Endodermal cell (in vitro differentiated cells): ENCODE measurements at regions not wholly inside any gene's neighbourhood (a gene's known extent, or its start where the extent isn't known, plus 50 kb on each side); places are given as distances from the start of the nearest gene placed in this dataset.

Experiments
- DNase-seq: peaks from one replicate; pipeline ENCODE4 v3.0.0-alpha.2; 2017
- H3K27ac ChIP-seq: 2 replicates; pipeline ENCODE4 v1.5.1; 2013; ENCODE audit warnings: mild to moderate bottlenecking, low read depth, low read length, moderate library complexity
- H3K27me3 ChIP-seq: 2 replicates; pipeline ENCODE4 v1.6.1; 2013; ENCODE audit warnings: mild to moderate bottlenecking, low read length, moderate library complexity; ENCODE audit not compliant: insufficient read depth, control insufficient read depth, poor library complexity, severe bottlenecking
- H3K36me3 ChIP-seq: 2 replicates; pipeline ENCODE4 v1.7.0; 2013; ENCODE audit warnings: mild to moderate bottlenecking, low read length, moderate library complexity; ENCODE audit not compliant: control insufficient read depth, insufficient read depth
- H3K4me1 ChIP-seq: one replicate; pipeline ENCODE4 v1.7.0; 2013; ENCODE audit warnings: low read length; ENCODE audit not compliant: control insufficient read depth, insufficient read depth
- H3K4me3 ChIP-seq: 2 replicates; pipeline ENCODE4 v1.5.1; 2013; ENCODE audit warnings: mild to moderate bottlenecking, low read length, moderate library complexity
- H3K9ac ChIP-seq: 2 replicates; pipeline ENCODE4 v1.6.1; 2013; ENCODE audit warnings: mild to moderate bottlenecking, low read length, moderate library complexity; ENCODE audit not compliant: poor library complexity, severe bottlenecking; ENCODE audit errors: extremely low read depth
- H3K9me3 ChIP-seq: 2 replicates; pipeline ENCODE4 v1.6.1; 2013; ENCODE audit warnings: mild to moderate bottlenecking, low read length, moderate library complexity; ENCODE audit not compliant: control insufficient read depth
- H3K27ac Mint-ChIP-seq: 2 replicates; pipeline ENCODE4 v1.8.0; 2020; ENCODE audit warnings: mixed read lengths
- H3K27me3 Mint-ChIP-seq: 2 replicates; pipeline ENCODE4 v1.8.0; 2021; ENCODE audit warnings: mild to moderate bottlenecking, mixed read lengths; ENCODE audit not compliant: insufficient read depth
- H3K36me3 Mint-ChIP-seq: 2 replicates; pipeline ENCODE4 v1.8.0; 2020; ENCODE audit warnings: low read depth, mixed read lengths
- H3K4me1 Mint-ChIP-seq: 2 replicates; pipeline ENCODE4 v1.8.0; 2020; ENCODE audit warnings: mixed read lengths
- H3K4me3 Mint-ChIP-seq: 2 replicates; pipeline ENCODE4 v1.8.0; 2020; ENCODE audit warnings: mild to moderate bottlenecking, moderate library complexity, mixed read lengths
- H3K9me3 Mint-ChIP-seq: 2 replicates; pipeline ENCODE4 v1.8.0; 2020; ENCODE audit warnings: mild to moderate bottlenecking, mixed read lengths
- CTCF ChIP-seq: fragments of 200-600 bp; sonication (generic); conservative IDR thresholded peaks from 2 replicates; pipeline ENCODE4 v1.5.0; 2021; ENCODE audit warnings: antibody characterized with exemption, mild to moderate bottlenecking
- WGBS, 2 experiments: methylation state at CpG; one replicate each; pipeline versions ENCODE4 v1.1.5 to v1.1.7; 2013; ENCODE audit warnings: missing lambda C conversion rate in 2 of 2, mixed read lengths in 1 of 2; ENCODE audit not compliant: insufficient coverage in 1 of 2, insufficient read length in 1 of 2; 5-methylcytosine and 5-hydroxymethylcytosine counted together

GRCh38 chr20:22866812-22867341 lies 168.2 kb upstream of the SSTR4 start:
- H3K9me3 Mint-ChIP-seq: peaks cover 9% of the 10 kb centered on the region
- no peak overlapping the region for H3K27ac Mint-ChIP-seq
- no peak for TF ChIP-seq CTCF
- H3K27me3 Mint-ChIP-seq: peaks cover 7% of the 10 kb centered on the region
- Histone ChIP-seq H3K36me3 (no peaks in the 10 kb centered on the region), H3K4me1 (no peaks in the 10 kb centered on the region), H3K9me3 (peaks cover 7% of the 10 kb centered on the region), H3K9ac (no peak overlapping the region), H3K27me3 (peaks cover 11% of the 10 kb centered on the region), H3K4me3 (no peak overlapping the region), H3K27ac (no peak overlapping the region)
- 33% methylated on average over 1 of the region's 2 CpGs; no CpG with 5 or more reads in 1 of the 2 experiments for WGBS, 2 experiments
- peaks cover 9% of the 10 kb centered on the region for H3K4me1 Mint-ChIP-seq
- no peaks in the 10 kb centered on the region for H3K36me3 Mint-ChIP-seq
- no peak overlapping the region for H3K4me3 Mint-ChIP-seq
- no peak for DNase-seq

GRCh38 chr20:22878166-22878565 lies 156.9 kb upstream of the SSTR4 start:
- Mint-ChIP-seq H3K9me3 (peaks cover 2% of the 10 kb centered on the region), H3K4me3 (no peak overlapping the region), H3K27me3 (peaks cover 50% of the 10 kb centered on the region), H3K27ac (no peak overlapping the region), H3K36me3 (no peaks in the 10 kb centered on the region), H3K4me1 (no peaks in the 10 kb centered on the region)
- no peaks in the 10 kb centered on the region for H3K4me1 ChIP-seq
- no peak for TF ChIP-seq CTCF
- peaks cover 7% of the 10 kb centered on the region for H3K27me3 ChIP-seq
- WGBS, 2 experiments: 80 to 95% methylated on average over 1 to 4 of the region's 4 CpGs
- H3K36me3 ChIP-seq: no peaks in the 10 kb centered on the region
- DNase-seq: no peak
- no peak overlapping the region for H3K27ac ChIP-seq
- no peaks in the 10 kb centered on the region for H3K9me3 ChIP-seq
- no peak overlapping the region for H3K9ac ChIP-seq
- no peak overlapping the region for H3K4me3 ChIP-seq

- no peak overlapping the region for H3K4me3 Mint-ChIP-seq
- peaks cover 58% of the 10 kb centered on the region for H3K27me3 Mint-ChIP-seq
- no peaks in the 10 kb centered on the region for H3K9me3 ChIP-seq
- H3K27me3 ChIP-seq: peaks cover 7% of the 10 kb centered on the region
- 80 to 100% methylated on average over 1 to 2 of the region's 2 CpGs for WGBS, 2 experiments
- H3K4me1 Mint-ChIP-seq: no peaks in the 10 kb centered on the region
- no peak for DNase-seq
- no peak overlapping the region for H3K9ac ChIP-seq
- no peaks in the 10 kb centered on the region for H3K4me1 ChIP-seq
- TF ChIP-seq CTCF: no peak
- H3K4me3 ChIP-seq: no peak overlapping the region
- H3K27ac ChIP-seq: no peak overlapping the region
- H3K36me3 ChIP-seq: no peaks in the 10 kb centered on the region
- H3K36me3 Mint-ChIP-seq: no peaks in the 10 kb centered on the region
- no peak overlapping the region for H3K27ac Mint-ChIP-seq
- no peaks in the 10 kb centered on the region for H3K9me3 Mint-ChIP-seq
These were observed 154.8 kb upstream of the SSTR4 start for GRCh38 chr20:22880277-22880676.
